Body of pancreas (tissue), 4 donors: ENCODE measurements at regions not wholly inside any gene's neighbourhood (a gene's known extent, or its start where the extent isn't known, plus 50 kb on each side); places are given as distances from the start of the nearest gene placed in this dataset.
A peak's percentile ranks its signal among the peaks of the same experiment; 100 is the strongest.
"Not testable (repeated sequence)": the region's sequence is repeated elsewhere in the genome, so short reads cannot be mapped to it uniquely, and the experiment has no call there.

ENCODE experiments used
- ATAC-seq: fragments of 150-250 bp; one replicate; pipeline ENCODE4 v1.9.1; 2016
- DNase-seq, 4 donors: peaks; one replicate each; pipeline ENCODE4 v3.0.0-alpha.2; 2019
- H3K27ac ChIP-seq, 4 donors: fragments of 200-600 bp; sonication (generic); 1 replicate in 3 of 4; 2 replicates in 1 of 4; pipeline versions ENCODE4 v1.5.1 to v1.6.1; 2016 to 2019; ENCODE audit warnings: mild to moderate bottlenecking in 1 of 4, mixed read lengths in 1 of 4, moderate library complexity in 1 of 4
- H3K27me3 ChIP-seq, 2 donors: fragments of 200-600 bp; sonication (generic); one replicate each; pipeline ENCODE4 v1.6.0; 2016; ENCODE audit warnings: mild to moderate bottlenecking in 1 of 2
- H3K36me3 ChIP-seq, 2 donors: fragments of 200-600 bp; sonication (generic); replicated peaks in 1 of 2; 2 replicates each; pipeline ENCODE4 v1.5.1; 2016; ENCODE audit warnings: low read depth in 2 of 2; ENCODE audit not compliant: insufficient read depth in 1 of 2
- H3K4me1 ChIP-seq: fragments of 200-600 bp; sonication (generic); one replicate; pipeline ENCODE4 v1.6.0; 2016
- H3K4me3 ChIP-seq, 2 donors: fragments of 200-600 bp; sonication (generic); 1 replicate in 1 of 2; 2 replicates in 1 of 2; pipeline ENCODE4 v1.5.1; 2016 to 2019
- H3K9me3 ChIP-seq, 3 donors: fragments of 200-600 bp; sonication (generic); 1 replicate in 2 of 3; 2 replicates in 1 of 3; pipeline ENCODE4 v1.5.1; 2016
- CTCF ChIP-seq, 7 experiments: fragments of 450-650 bp in 4 of 7; fragments of 200-600 bp in 3 of 7; sonication (generic) in 3 of 7; IDR thresholded peaks; one replicate each; pipeline ENCODE4 v1.5.1; 2016 to 2019; ENCODE audit warnings: antibody characterized with exemption in 7 of 7
- POLR2A ChIP-seq, 3 donors: fragments of 450-650 bp; IDR thresholded peaks; one replicate each; pipeline ENCODE4 v1.6.1; 2016; ENCODE audit warnings: antibody characterized with exemption in 3 of 3, mild to moderate bottlenecking in 2 of 3
- WGBS, 2 donors: methylation state at CpG; one replicate each; pipeline ENCODE4 v1.1.5; 2017; 5-methylcytosine and 5-hydroxymethylcytosine counted together
- intact Hi-C: fragments of 100-400 bp; cut with DNase I; formaldehyde crosslinking; loops from one replicate; pipeline ENCODE4 v1.15.1; 2023

- intact Hi-C loops = no loop called here
- H3K27me3 ChIP-seq = no peaks in the 10 kb centered on the region
- peak overlapping the region in 2 of 4 donors; percentile 16 to 43 for H3K27ac ChIP-seq
- DNase-seq (no peak), ATAC-seq (no peak)
- WGBS, 2 donors = 78 to 79% methylated on average over 1 of the region's 1 CpG
- H3K9me3 ChIP-seq = no peaks in the 10 kb centered on the region
- H3K4me1 ChIP-seq = peaks cover 9% of the 10 kb centered on the region
- peak in 5 of 7 experiments; percentile 14 to 40 (median 37) for TF ChIP-seq CTCF (IDR thresholded peaks at IDR 0.05)
- no peak for TF ChIP-seq POLR2A (IDR thresholded peaks at IDR 0.05)
- H3K36me3 ChIP-seq = no peaks in the 10 kb centered on the region
- no peak overlapping the region for H3K4me3 ChIP-seq
Measured at GRCh38 chr7:106737202-106737562, 76.2 kb upstream of the CCDC71L start.

- H3K4me1 ChIP-seq = peaks cover 9% of the 10 kb centered on the region
- H3K27me3 ChIP-seq = no peaks in the 10 kb centered on the region
- H3K4me3 ChIP-seq = no peak overlapping the region
- 87 to 97% methylated on average over 5 of the region's 5 CpGs for WGBS, 2 donors
- DNase-seq (no peak), ATAC-seq (no peak)
- no peak overlapping the region for H3K27ac ChIP-seq
- H3K9me3 ChIP-seq = no peaks in the 10 kb centered on the region
- H3K36me3 ChIP-seq = no peaks in the 10 kb centered on the region
- intact Hi-C loops = no loop called here
- TF ChIP-seq POLR2A (IDR thresholded peaks at IDR 0.05) (no peak), CTCF (IDR thresholded peaks at IDR 0.05) (no peak)
Measured at GRCh38 chr7:106740806-106741205, 79.8 kb upstream of the CCDC71L start.

GRCh38 chr7:106744563-106745091 is 83.7 kb upstream of the CCDC71L start:
- Histone ChIP-seq H3K4me3 (no peak overlapping the region), H3K27me3 (no peaks in the 10 kb centered on the region), H3K36me3 (no peaks in the 10 kb centered on the region), H3K4me1 (peaks cover 12% of the 10 kb centered on the region), H3K9me3 (no peaks in the 10 kb centered on the region), H3K27ac (no peak overlapping the region)
- DNase-seq (no peak), ATAC-seq (no peak)
- intact Hi-C loops = no loop called here
- WGBS, 2 donors = 90 to 93% methylated on average over 2 of the region's 2 CpGs
- TF ChIP-seq CTCF (IDR thresholded peaks at IDR 0.05) (no peak), POLR2A (IDR thresholded peaks at IDR 0.05) (no peak)

- H3K9me3 ChIP-seq, H3K27me3 ChIP-seq, intact Hi-C loops, H3K4me3 ChIP-seq, H3K36me3 ChIP-seq: not testable (repeated sequence)
- ATAC-seq (peak; percentile 42), DNase-seq (peak in 2 of 4 donors; percentile 26 to 40)
- Histone ChIP-seq H3K27ac (peak overlapping the region in 2 of 4 donors; percentile 34 to 49), H3K4me1 (peaks cover 14% of the 10 kb centered on the region)
- WGBS, 2 donors = 66 to 72% methylated on average over 2 of the region's 2 CpGs
Measured at GRCh38 chr7:106747301-106747700, 86.3 kb upstream of the CCDC71L start.

- Histone ChIP-seq H3K9me3 (no peaks in the 10 kb centered on the region), H3K4me3 (no peak overlapping the region), H3K4me1 (peaks cover 19% of the 10 kb centered on the region), H3K27ac (peak overlapping the region in 3 of 4 donors; percentile 34 to 49 (median 34)), H3K27me3 (no peaks in the 10 kb centered on the region), H3K36me3 (no peaks in the 10 kb centered on the region)
- 54 to 58% methylated on average over 2 of the region's 2 CpGs for WGBS, 2 donors
- DNase-seq (no peak), ATAC-seq (no peak)
- TF ChIP-seq CTCF (IDR thresholded peaks at IDR 0.05) (no peak), POLR2A (IDR thresholded peaks at IDR 0.05) (no peak)
- intact Hi-C loops = no loop called here
Measured at GRCh38 chr7:106747804-106748203, 86.8 kb upstream of the CCDC71L start.
